ENCODE measurements at regions not wholly inside any gene's neighbourhood (a gene's known extent, or its start where the extent isn't known, plus 50 kb on each side); places are given as distances from the start of the nearest gene placed in this dataset.
"Not testable (repeated sequence)": the region's sequence is repeated elsewhere in the genome, so short reads cannot be mapped to it uniquely, and the experiment has no call there.

DNA sequence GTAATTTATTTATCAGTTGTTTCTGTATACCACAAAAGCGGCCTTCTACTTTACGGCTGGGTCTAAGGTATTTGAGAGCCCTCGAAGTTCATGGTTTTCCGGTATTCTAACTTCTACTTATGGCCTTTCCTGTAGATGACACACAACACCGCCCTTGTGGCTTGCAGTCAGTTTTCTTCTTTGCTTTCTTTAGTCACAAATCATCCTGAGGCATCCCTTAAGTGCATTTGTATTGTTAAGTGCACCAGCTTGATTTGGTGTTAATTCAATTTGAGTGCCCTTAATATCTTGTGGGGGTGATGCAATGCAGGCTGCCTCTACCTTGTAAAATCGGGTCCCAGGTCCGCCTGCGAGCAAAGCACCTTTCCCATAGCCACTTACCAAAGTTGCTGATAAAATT lies 511.9 kb downstream of the CCDC171 start:
- ATAC-seq (no peak), DNase-seq (no peak)
- Histone ChIP-seq H3K36me3 (ENCODE audit: low read depth) (no peaks in the 10 kb centered on the region), H3K9me3 (no peaks in the 10 kb centered on the region), H3K4me1 (ENCODE audit: low read depth) (no peaks in the 10 kb centered on the region), H3K4me3 (no peak overlapping the region)
- intact Hi-C loops (cut with DNase I, micrococcal nuclease): no loop called here
- no peak for TF ChIP-seq CTCF (IDR thresholded peaks at IDR 0.05)

DNA sequence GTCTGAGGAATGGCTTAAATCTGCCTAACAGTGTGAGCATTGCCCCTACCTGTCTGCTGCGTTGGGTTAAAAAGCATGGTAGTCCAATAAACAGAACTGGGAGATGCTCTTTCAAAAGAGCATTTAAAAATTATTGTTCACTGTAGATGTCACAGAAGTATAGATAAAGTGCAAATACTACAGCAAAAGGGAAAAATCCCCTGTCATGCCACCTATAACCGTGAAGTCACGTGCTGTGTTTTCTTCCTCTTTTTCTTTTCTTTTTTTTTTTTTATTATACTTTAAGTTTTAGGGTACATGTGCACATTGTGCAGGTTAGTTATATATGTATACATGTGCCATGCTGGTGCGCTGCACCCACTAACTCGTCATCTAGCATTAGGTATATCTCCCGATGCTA lies 513.4 kb downstream of the CCDC171 start:
- H3K9me3 ChIP-seq; H3K36me3 ChIP-seq (ENCODE audit: low read depth); DNase-seq; H3K4me1 ChIP-seq (ENCODE audit: low read depth); intact Hi-C loops (cut with DNase I, micrococcal nuclease); ATAC-seq; H3K4me3 ChIP-seq: not testable (repeated sequence)

GRCh38 chr9:16068476-16068875 lies 515.6 kb downstream of the CCDC171 start:
- H3K4me1 ChIP-seq (ENCODE audit: low read depth): no peaks in the 10 kb centered on the region
- no peak for TF ChIP-seq CTCF (IDR thresholded peaks at IDR 0.05)
- no peaks in the 10 kb centered on the region for H3K36me3 ChIP-seq (ENCODE audit: low read depth)
- H3K9me3 ChIP-seq: no peaks in the 10 kb centered on the region
- DNase-seq: no peak
- intact Hi-C loops (cut with DNase I, micrococcal nuclease): no loop called here
- ATAC-seq: no peak
- no peak overlapping the region for H3K4me3 ChIP-seq

DNA sequence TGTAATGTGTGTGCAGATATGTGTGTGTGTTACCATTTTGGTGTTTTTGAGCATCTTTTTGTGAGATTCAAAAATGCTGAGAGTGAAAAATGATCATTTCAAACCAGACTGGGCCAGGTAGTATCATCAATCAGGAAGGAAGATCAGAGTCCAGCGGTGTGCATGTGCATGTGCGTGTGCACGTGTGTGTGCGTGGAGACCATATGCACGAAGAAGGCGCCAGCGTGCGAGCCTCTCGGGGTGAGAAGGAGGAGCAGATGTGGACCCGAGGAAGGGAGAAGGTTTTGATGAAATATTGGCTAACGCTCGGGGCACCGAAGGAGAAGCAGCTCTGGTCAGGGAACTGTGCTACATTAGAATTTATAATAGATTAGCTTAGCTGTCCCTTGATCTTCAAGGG lies 516.4 kb downstream of the CCDC171 start:
- Histone ChIP-seq H3K4me1 (ENCODE audit: low read depth) (no peaks in the 10 kb centered on the region), H3K4me3 (no peak overlapping the region), H3K36me3 (ENCODE audit: low read depth) (no peaks in the 10 kb centered on the region), H3K9me3 (no peaks in the 10 kb centered on the region)
- DNase-seq (no peak), ATAC-seq (no peak)
- no peak for TF ChIP-seq CTCF (IDR thresholded peaks at IDR 0.05)
- intact Hi-C loops (cut with DNase I, micrococcal nuclease): no loop called here

GRCh38 chr9:16069671-16070454 lies 517.0 kb downstream of the CCDC171 start:
- TF ChIP-seq CTCF (IDR thresholded peaks at IDR 0.05): no peak
- Histone ChIP-seq H3K9me3 (no peaks in the 10 kb centered on the region), H3K36me3 (ENCODE audit: low read depth) (no peaks in the 10 kb centered on the region), H3K4me3 (no peak overlapping the region), H3K4me1 (ENCODE audit: low read depth) (no peaks in the 10 kb centered on the region)
- intact Hi-C loops (cut with DNase I, micrococcal nuclease): no loop called here
- no peak for ATAC-seq
- no peak for DNase-seq

GRCh38 chr9:16070455-16071145 lies 517.8 kb downstream of the CCDC171 start:
- H3K4me1 ChIP-seq (ENCODE audit: low read depth): no peaks in the 10 kb centered on the region
- H3K36me3 ChIP-seq (ENCODE audit: low read depth): no peaks in the 10 kb centered on the region
- TF ChIP-seq CTCF (IDR thresholded peaks at IDR 0.05): no peak
- intact Hi-C loops (cut with DNase I, micrococcal nuclease): no loop called here
- no peaks in the 10 kb centered on the region for H3K9me3 ChIP-seq
- DNase-seq (no peak), ATAC-seq (no peak)
- no peak overlapping the region for H3K4me3 ChIP-seq

Measured in mucosa of descending colon (tissue), 3 donors.